K562 (cell line): ENCODE measurements at regions not wholly inside any gene's neighbourhood (a gene's known extent, or its start where the extent isn't known, plus 50 kb on each side); places are given as distances from the start of the nearest gene placed in this dataset.

Experiments used
- CEBPB ChIP-seq: fragments of 450-650 bp; IDR thresholded peaks from 2 replicates; pipeline ENCODE4 v1.6.1; 2016; ENCODE audit warnings: missing genetic modification characterization, missing compliant biosample characterization
- FOXJ3 ChIP-seq: sonication (generic); formaldehyde crosslinking; IDR thresholded peaks from 2 replicates; pipeline ENCODE4 v1.4.0; 2020; ENCODE audit warnings: mild to moderate bottlenecking, missing genetic modification reagents
- POLR2A ChIP-seq: fragments of 450-650 bp; conservative IDR thresholded peaks from 2 replicates; pipeline ENCODE4 v1.6.1; 2016
- RFX1 ChIP-seq: fragments of 450-650 bp; IDR thresholded peaks from 2 replicates; pipeline ENCODE4 v1.6.1; 2016; ENCODE audit warnings: mild to moderate bottlenecking, moderate library complexity
- SMARCB1 ChIP-seq: IDR thresholded peaks from 2 replicates; pipeline ENCODE4 v1.6.1; 2011; ENCODE audit warnings: improper control_type of control experiment, low read depth; ENCODE audit not compliant: insufficient read length
- SREBF2 ChIP-seq: sonication (generic); formaldehyde crosslinking; IDR thresholded peaks from 2 replicates; pipeline ENCODE4 v1.4.0; 2020; ENCODE audit warnings: mild to moderate bottlenecking, missing genetic modification reagents

GRCh38 chrX:47710252-47710651 lies 51.3 kb upstream of the UXT start:
- TF ChIP-seq POLR2A (no peak), SMARCB1 (no peak), CEBPB (tag) (no peak), RFX1 (no peak), SREBF2 (CRISPR knock-in tag) (no peak), FOXJ3 (CRISPR knock-in tag) (no peak)
